IPS DF 4.7 (cell line): ENCODE measurements at regions not wholly inside any gene's neighbourhood (a gene's known extent, or its start where the extent isn't known, plus 50 kb on each side); places are given as distances from the start of the nearest gene placed in this dataset.
"Not testable (repeated sequence)": the region's sequence is repeated elsewhere in the genome, so short reads cannot be mapped to it uniquely, and the experiment has no call there.

Source experiments
- DNase-seq: peaks from one replicate; pipeline ENCODE4 v3.0.0-alpha.2; 2013; ENCODE audit warnings: low spot score; ENCODE audit errors: extremely low read depth

GRCh38 chr11:134882141-134882540, 470.1 kb upstream of the B3GAT1 start:
- DNase-seq: no peak

DNA sequence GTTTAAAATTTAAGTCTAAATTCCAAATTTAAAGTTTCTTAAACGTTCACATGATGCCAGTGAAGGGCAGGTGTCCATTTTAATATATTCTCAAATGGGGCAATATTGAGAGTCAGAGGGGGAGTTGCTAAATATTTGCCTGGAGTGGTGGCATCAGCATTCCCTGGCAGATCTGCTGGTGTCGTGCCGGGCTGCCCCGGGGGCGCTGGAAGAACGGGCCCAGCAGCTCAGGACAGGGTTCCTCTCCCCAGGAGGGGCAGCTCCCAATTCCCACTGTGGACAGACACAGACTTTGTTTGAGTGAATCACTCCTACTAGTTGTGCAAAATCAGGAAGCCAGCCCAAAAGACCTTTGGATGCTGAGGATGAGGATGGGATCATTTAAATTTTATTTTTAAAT, 468.7 kb upstream of the B3GAT1 start:
- no peak for DNase-seq

- DNase-seq: no peak
Observed at GRCh38 chr11:134879931-134880330, 467.9 kb upstream of the B3GAT1 start.

- no peak for DNase-seq
Observed at GRCh38 chr11:134879341-134879740, 467.3 kb upstream of the B3GAT1 start.

GRCh38 chr11:134878785-134879184, 466.7 kb upstream of the B3GAT1 start:
- no peak for DNase-seq

- no peak for DNase-seq
Observed at GRCh38 chr11:134876226-134876625, 464.2 kb upstream of the B3GAT1 start.

- no peak for DNase-seq
Observed at GRCh38 chr11:134866981-134867675, 455.1 kb upstream of the B3GAT1 start.

GRCh38 chr11:134866215-134866614, 454.2 kb upstream of the B3GAT1 start:
- no peak for DNase-seq

DNA sequence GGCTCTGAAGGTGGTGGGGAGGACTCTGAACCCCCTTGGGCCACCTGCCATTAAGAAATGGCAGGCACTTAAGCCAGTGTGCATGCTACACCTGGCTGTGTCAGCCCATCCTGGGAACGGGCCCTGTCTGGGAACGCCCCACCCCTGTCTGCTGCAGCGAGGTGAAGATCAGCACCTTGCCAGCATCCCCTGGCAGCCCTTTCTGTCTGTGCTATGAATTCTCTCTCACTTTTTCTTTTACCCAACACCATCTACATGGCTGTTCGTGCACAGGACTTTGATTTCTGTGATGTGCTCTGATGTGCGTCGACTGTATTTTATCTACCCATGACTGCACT, 452.9 kb upstream of the B3GAT1 start:
- no peak for DNase-seq

- no peak for DNase-seq
Observed at GRCh38 chr11:134864233-134864967, 452.4 kb upstream of the B3GAT1 start.

DNA sequence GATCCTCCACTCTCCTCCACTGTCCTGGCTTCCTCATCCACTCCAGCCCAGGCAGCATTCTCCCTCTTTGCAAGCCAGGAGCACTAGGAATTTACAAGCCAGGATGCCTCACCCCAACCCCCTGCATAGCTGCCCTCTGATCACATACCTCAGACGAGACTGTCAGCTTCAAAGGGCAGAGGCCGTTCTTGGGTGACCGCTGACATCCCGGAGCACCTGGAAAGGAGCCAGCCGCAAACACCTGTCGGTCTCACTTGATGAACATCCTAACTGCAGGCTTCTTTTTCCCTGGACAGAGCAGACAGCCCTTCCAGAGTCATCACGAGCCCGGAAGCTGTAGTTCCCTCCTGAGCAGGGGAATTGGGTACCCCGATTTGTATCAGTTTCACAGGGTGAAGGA, 451.3 kb upstream of the B3GAT1 start:
- DNase-seq: no peak

GRCh38 chr11:134862587-134863195, 450.6 kb upstream of the B3GAT1 start:
- DNase-seq: no peak

GRCh38 chr11:134862105-134862502, 450.1 kb upstream of the B3GAT1 start:
- DNase-seq: no peak

DNA sequence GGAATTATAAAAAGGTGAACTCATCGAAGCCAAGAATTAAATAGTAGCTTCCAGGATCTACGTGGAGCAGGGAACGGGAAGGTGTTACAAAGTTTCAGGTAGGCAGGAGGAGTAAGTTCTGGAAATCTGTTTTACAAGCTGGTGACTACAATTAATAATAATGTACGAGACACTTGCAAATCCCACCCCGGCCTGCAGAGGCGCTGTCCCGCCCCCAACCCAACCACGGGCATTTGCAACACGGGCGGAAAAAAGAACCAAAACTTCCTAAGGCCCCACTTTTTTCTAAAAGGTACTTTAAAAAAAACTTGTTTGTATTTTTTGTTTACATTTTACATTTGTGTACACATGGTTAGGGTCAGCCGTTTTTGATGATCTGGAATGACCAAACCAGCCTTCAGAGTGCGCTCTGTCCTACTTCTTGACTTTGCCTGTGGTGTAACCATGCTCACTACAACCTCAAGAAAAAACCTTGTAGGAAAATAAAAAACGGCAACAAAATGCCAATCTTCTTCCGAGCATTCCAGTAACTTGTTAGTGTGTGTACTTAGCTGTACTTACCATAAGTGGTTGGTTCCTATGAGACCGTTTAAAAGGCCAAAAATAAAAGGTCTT, 449.6 kb upstream of the B3GAT1 start:
- DNase-seq: no peak

DNA sequence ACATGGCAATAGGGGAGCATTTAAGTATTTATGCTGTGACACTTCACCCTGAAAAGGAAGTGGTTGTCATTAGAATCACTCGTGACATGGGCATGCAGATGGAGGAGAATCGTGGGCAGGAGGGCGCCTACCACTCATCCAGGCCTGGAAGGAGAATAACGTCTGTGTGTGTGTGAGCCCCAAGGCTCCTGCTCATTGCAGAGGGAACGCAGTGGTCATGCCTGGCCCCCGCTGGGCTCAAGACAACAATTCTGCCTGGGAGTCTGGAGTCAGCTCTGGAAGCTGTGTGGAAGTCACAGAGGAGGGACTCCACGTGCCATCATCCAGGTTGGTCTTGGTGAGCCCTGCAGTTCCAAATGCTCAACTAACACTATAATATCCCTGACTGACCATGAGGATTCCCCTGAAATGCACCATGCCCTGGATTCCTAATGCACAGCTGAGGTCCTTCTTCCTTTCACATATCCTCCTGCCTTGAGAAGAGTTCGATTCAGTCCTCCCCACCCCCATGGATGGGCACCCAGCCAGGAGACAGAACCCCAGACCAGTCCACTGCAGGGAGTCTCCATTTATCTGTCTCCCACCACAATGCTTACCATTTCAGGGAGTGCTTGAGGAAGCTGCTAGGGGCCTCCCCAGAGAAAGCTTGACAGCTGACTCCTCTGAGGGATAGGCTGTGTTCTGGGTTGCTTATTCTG, 446.9 kb upstream of the B3GAT1 start:
- DNase-seq: no peak

- no peak for DNase-seq
Observed at GRCh38 chr11:134857035-134857434, 445.0 kb upstream of the B3GAT1 start.

- no peak for DNase-seq
Observed at GRCh38 chr11:134856056-134856971, 444.3 kb upstream of the B3GAT1 start.

GRCh38 chr11:134853992-134854991, 442.2 kb upstream of the B3GAT1 start:
- no peak for DNase-seq

DNA sequence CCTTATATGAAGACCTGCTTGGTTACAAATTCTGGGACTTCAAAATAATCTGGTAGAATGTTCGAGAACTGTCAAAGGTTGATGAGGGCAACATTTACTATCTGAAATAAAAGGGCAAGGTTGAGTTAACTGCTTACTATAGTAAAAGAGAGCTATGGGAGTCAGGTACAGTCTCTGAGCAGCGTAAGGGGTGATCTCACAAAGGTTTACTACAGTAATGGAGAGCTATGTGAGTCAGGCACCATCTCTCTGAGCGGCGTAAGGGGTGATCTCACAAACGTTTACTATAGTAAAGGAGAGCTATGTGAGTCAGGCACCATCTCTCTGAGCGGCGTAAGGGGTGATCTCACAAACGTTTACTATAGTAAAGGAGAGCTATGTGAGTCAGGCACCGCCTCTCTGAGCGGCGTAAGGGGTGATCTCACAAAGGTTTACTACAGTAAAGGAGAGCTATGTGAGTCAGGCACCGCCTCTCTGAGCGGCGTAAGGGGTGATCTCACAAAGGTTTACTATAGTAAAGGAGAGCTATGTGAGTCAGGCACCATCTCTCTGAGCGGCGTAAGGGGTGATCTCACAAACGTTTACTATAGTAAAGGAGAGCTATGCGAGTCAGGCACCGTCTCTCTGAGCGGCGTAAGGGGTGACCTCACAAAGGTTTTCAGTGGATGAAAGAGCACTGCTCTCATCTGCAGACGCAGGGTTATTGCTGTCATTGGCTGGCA, 439.6 kb upstream of the B3GAT1 start:
- not testable (repeated sequence) for DNase-seq
